HG03103 (cell line): ENCODE measurements at regions not wholly inside any gene's neighbourhood (a gene's known extent, or its start where the extent isn't known, plus 50 kb on each side); places are given as distances from the start of the nearest gene placed in this dataset.

ENCODE experiments used
- ATAC-seq: cut with Tn5 transposase; IDR thresholded peaks from one replicate; pipeline ENCODE4 v1.9.1; 2021; ENCODE audit warnings: low read depth; ENCODE audit not compliant: unreplicated experiment

- ATAC-seq: no peak
Measured at GRCh38 chr22:47782328-47783075, 1020.1 kb downstream of the TBC1D22A start.

- ATAC-seq: no peak
Measured at GRCh38 chr22:47781427-47782111, 1019.1 kb downstream of the TBC1D22A start.

GRCh38 chr22:47781024-47781423 is 1018.6 kb downstream of the TBC1D22A start:
- ATAC-seq: no peak

GRCh38 chr22:47780281-47780875 is 1017.9 kb downstream of the TBC1D22A start:
- ATAC-seq: no peak

GRCh38 chr22:47779474-47779873 is 1017.0 kb downstream of the TBC1D22A start:
- no peak for ATAC-seq

GRCh38 chr22:47778160-47778658 is 1015.8 kb downstream of the TBC1D22A start:
- ATAC-seq: no peak

- no peak for ATAC-seq
Measured at GRCh38 chr22:47777426-47777825, 1015.0 kb downstream of the TBC1D22A start.

GRCh38 chr22:47776329-47776728 is 1013.9 kb downstream of the TBC1D22A start:
- no peak for ATAC-seq

- ATAC-seq: no peak
Measured at GRCh38 chr22:47775686-47776085, 1013.2 kb downstream of the TBC1D22A start.

- ATAC-seq: no peak
Measured at GRCh38 chr22:47775191-47775590, 1012.7 kb downstream of the TBC1D22A start.

GRCh38 chr22:47773635-47774034 is 1011.2 kb downstream of the TBC1D22A start:
- no peak for ATAC-seq

- ATAC-seq: no peak
Measured at GRCh38 chr22:47772864-47773263, 1010.4 kb downstream of the TBC1D22A start.

GRCh38 chr22:47769652-47770051 is 1007.2 kb downstream of the TBC1D22A start:
- ATAC-seq: no peak

- ATAC-seq: no peak
Measured at GRCh38 chr22:47768027-47768426, 1005.6 kb downstream of the TBC1D22A start.

- no peak for ATAC-seq
Measured at GRCh38 chr22:47767403-47767802, 1005.0 kb downstream of the TBC1D22A start.

GRCh38 chr22:47765757-47766156 is 1003.3 kb downstream of the TBC1D22A start:
- no peak for ATAC-seq

- ATAC-seq: no peak
Measured at GRCh38 chr22:47762141-47762540, 999.7 kb downstream of the TBC1D22A start.

GRCh38 chr22:47759909-47760308 is 997.5 kb downstream of the TBC1D22A start:
- no peak for ATAC-seq

- no peak for ATAC-seq
Measured at GRCh38 chr22:47757741-47758140, 995.3 kb downstream of the TBC1D22A start.

GRCh38 chr22:47750086-47750485 is 987.6 kb downstream of the TBC1D22A start:
- ATAC-seq: no peak

- ATAC-seq: no peak
Measured at GRCh38 chr22:47748957-47749356, 986.5 kb downstream of the TBC1D22A start.
